ENCODE measurements at regions not wholly inside any gene's neighbourhood (a gene's known extent, or its start where the extent isn't known, plus 50 kb on each side); places are given as distances from the start of the nearest gene placed in this dataset.

GRCh38 chr10:83253011-83253671, 886.2 kb upstream of the GHITM start:
- DNase-seq: no peak

- no peak for DNase-seq
Observed at GRCh38 chr10:83254698-83255097, 884.6 kb upstream of the GHITM start.

- no peak for DNase-seq
Observed at GRCh38 chr10:83262434-83262833, 876.9 kb upstream of the GHITM start.

GRCh38 chr10:83272666-83273434, 866.5 kb upstream of the GHITM start:
- no peak for DNase-seq

- DNase-seq: no peak
Observed at GRCh38 chr10:83274088-83274487, 865.2 kb upstream of the GHITM start.

GRCh38 chr10:83276971-83277370, 862.3 kb upstream of the GHITM start:
- DNase-seq: no peak

- DNase-seq: no peak
Observed at GRCh38 chr10:83283151-83283550, 856.2 kb upstream of the GHITM start.

- DNase-seq: no peak
Observed at GRCh38 chr10:83287374-83287773, 851.9 kb upstream of the GHITM start.

- no peak for DNase-seq
Observed at GRCh38 chr10:83289373-83289772, 849.9 kb upstream of the GHITM start.

GRCh38 chr10:83289948-83290347, 849.4 kb upstream of the GHITM start:
- DNase-seq: no peak

GRCh38 chr10:83301732-83302131, 837.6 kb upstream of the GHITM start:
- DNase-seq: no peak

GRCh38 chr10:83302623-83303022, 836.7 kb upstream of the GHITM start:
- DNase-seq: no peak

- DNase-seq: no peak
Observed at GRCh38 chr10:83310688-83311087, 828.6 kb upstream of the GHITM start.

GRCh38 chr10:83312570-83312969, 826.7 kb upstream of the GHITM start:
- DNase-seq: no peak

- DNase-seq: no peak
Observed at GRCh38 chr10:83332690-83333089, 806.6 kb upstream of the GHITM start.

GRCh38 chr10:83333566-83333965, 805.7 kb upstream of the GHITM start:
- DNase-seq: no peak

GRCh38 chr10:83343676-83344075, 795.6 kb upstream of the GHITM start:
- no peak for DNase-seq

GRCh38 chr10:83346266-83346910, 792.9 kb upstream of the GHITM start:
- no peak for DNase-seq

GRCh38 chr10:83352588-83352987, 786.7 kb upstream of the GHITM start:
- DNase-seq: no peak

- no peak for DNase-seq
Observed at GRCh38 chr10:83354456-83354855, 784.9 kb upstream of the GHITM start.

- no peak for DNase-seq
Observed at GRCh38 chr10:83357004-83357403, 782.3 kb upstream of the GHITM start.

- DNase-seq: no peak
Observed at GRCh38 chr10:83357627-83358026, 781.7 kb upstream of the GHITM start.

GRCh38 chr10:83367036-83367435, 772.3 kb upstream of the GHITM start:
- no peak for DNase-seq
